DND-41 (cell line): ENCODE measurements at regions not wholly inside any gene's neighbourhood (a gene's known extent, or its start where the extent isn't known, plus 50 kb on each side); places are given as distances from the start of the nearest gene placed in this dataset.

Experiments
- ATAC-seq: fragments of 200-7000 bp; cut with Tn5 transposase; 3 replicates; pipeline ENCODE4 v1.9.1; 2021; ENCODE audit warnings: low read depth; ENCODE audit not compliant: insufficient read depth
- DNase-seq: peaks from one replicate; pipeline ENCODE4 v3.0.0-alpha.2; 2020
- H2AFZ ChIP-seq: 2 replicates; pipeline ENCODE4 v1.6.0; 2012; ENCODE audit warnings: low read depth, low read length
- H3K27ac ChIP-seq: 2 replicates; pipeline ENCODE4 v1.5.1; 2012; ENCODE audit warnings: low read length, inconsistent platforms
- H3K27me3 ChIP-seq: fragments of 200-600 bp; sonication (generic); 2 replicates; pipeline ENCODE4 v1.6.0; 2012; ENCODE audit warnings: low read length, mild to moderate bottlenecking, inconsistent platforms; ENCODE audit not compliant: insufficient read depth, poor library complexity
- H3K36me3 ChIP-seq: 2 replicates; pipeline ENCODE4 v1.5.1; 2012; ENCODE audit warnings: low read length, inconsistent platforms; ENCODE audit not compliant: insufficient read depth
- H3K4me1 ChIP-seq: 2 replicates; pipeline ENCODE4 v1.5.1; 2012; ENCODE audit warnings: mild to moderate bottlenecking, low read length; ENCODE audit not compliant: insufficient read depth
- H3K4me2 ChIP-seq: 2 replicates; pipeline ENCODE4 v1.6.0; 2012; ENCODE audit warnings: mild to moderate bottlenecking, moderate library complexity, low read length, inconsistent platforms; ENCODE audit not compliant: insufficient read depth
- H3K4me3 ChIP-seq, 2 experiments: fragments of 200-600 bp in 1 of 2; shearing (Covaris generic) in 1 of 2; 2 replicates each; pipeline ENCODE4 v1.5.1; 2012 to 2016; ENCODE audit warnings: inconsistent platforms in 2 of 2, low read length in 2 of 2, mild to moderate bottlenecking in 2 of 2, low read depth in 1 of 2, moderate library complexity in 1 of 2
- H3K79me2 ChIP-seq: 2 replicates; pipeline ENCODE4 v1.6.0; 2012; ENCODE audit warnings: low read length, inconsistent platforms; ENCODE audit not compliant: insufficient read depth
- H3K9ac ChIP-seq: 2 replicates; pipeline ENCODE4 v1.6.0; 2012; ENCODE audit warnings: low read depth, mild to moderate bottlenecking, inconsistent platforms, low read length, moderate library complexity
- H3K9me3 ChIP-seq: 2 replicates; pipeline ENCODE4 v1.5.1; 2012; ENCODE audit warnings: low read length, moderate library complexity, mild to moderate bottlenecking, inconsistent platforms; ENCODE audit not compliant: insufficient read depth, severe bottlenecking
- H4K20me1 ChIP-seq: 2 replicates; pipeline ENCODE4 v1.6.0; 2012; ENCODE audit warnings: low read length; ENCODE audit not compliant: insufficient read depth
- CTCF ChIP-seq: IDR thresholded peaks from 2 replicates; pipeline ENCODE4 v1.5.1; 2012; ENCODE audit warnings: borderline replicate concordance, low read length, moderate library complexity, mild to moderate bottlenecking; ENCODE audit not compliant: poor library complexity, severe bottlenecking; ENCODE audit errors: extremely low read depth
- EZH2 ChIP-seq: IDR thresholded peaks from 3 replicates; pipeline ENCODE4 v1.6.1; 2012; ENCODE audit warnings: borderline replicate concordance, low read depth, mild to moderate bottlenecking, moderate library complexity, low read length, inconsistent platforms; ENCODE audit not compliant: severe bottlenecking

- Histone ChIP-seq H3K4me3 (no peak overlapping the region), H3K27me3 (no peaks in the 10 kb centered on the region), H2AFZ (no peak overlapping the region), H3K79me2 (no peaks in the 10 kb centered on the region), H3K36me3 (no peaks in the 10 kb centered on the region), H3K4me1 (no peaks in the 10 kb centered on the region), H3K9me3 (no peaks in the 10 kb centered on the region), H3K4me2 (no peak overlapping the region), H3K9ac (no peak overlapping the region), H3K27ac (no peak overlapping the region), H4K20me1 (no peaks in the 10 kb centered on the region)
- ATAC-seq, result no peak
- no peak for DNase-seq
- TF ChIP-seq CTCF (no peak), EZH2 (no peak)
Observed at GRCh38 chr16:75947626-75948239, 221.4 kb upstream of the CPHXL start.

GRCh38 chr16:75948441-75948840 is 222.2 kb upstream of the CPHXL start:
- no peaks in the 10 kb centered on the region for H3K4me1 ChIP-seq
- no peaks in the 10 kb centered on the region for H4K20me1 ChIP-seq
- H3K9ac ChIP-seq, result no peak overlapping the region
- ATAC-seq, result no peak
- TF ChIP-seq CTCF (no peak), EZH2 (no peak)
- H3K4me2 ChIP-seq, result no peak overlapping the region
- H3K79me2 ChIP-seq, result no peaks in the 10 kb centered on the region
- no peaks in the 10 kb centered on the region for H3K36me3 ChIP-seq
- no peak overlapping the region for H3K27ac ChIP-seq
- H3K9me3 ChIP-seq, result no peaks in the 10 kb centered on the region
- H2AFZ ChIP-seq, result no peak overlapping the region
- H3K4me3 ChIP-seq, result no peak overlapping the region
- no peaks in the 10 kb centered on the region for H3K27me3 ChIP-seq
- DNase-seq, result no peak

GRCh38 chr16:75948886-75949285 is 222.6 kb upstream of the CPHXL start:
- no peak overlapping the region for H3K4me2 ChIP-seq
- no peak overlapping the region for H3K9ac ChIP-seq
- H3K9me3 ChIP-seq, result no peaks in the 10 kb centered on the region
- H3K4me1 ChIP-seq, result no peaks in the 10 kb centered on the region
- H3K36me3 ChIP-seq, result no peaks in the 10 kb centered on the region
- H3K79me2 ChIP-seq, result no peaks in the 10 kb centered on the region
- ATAC-seq (no peak), DNase-seq (no peak)
- H3K27me3 ChIP-seq, result no peaks in the 10 kb centered on the region
- no peak overlapping the region for H3K4me3 ChIP-seq
- no peak overlapping the region for H3K27ac ChIP-seq
- H2AFZ ChIP-seq, result no peak overlapping the region
- TF ChIP-seq EZH2, result no peak
- no peak for TF ChIP-seq CTCF
- H4K20me1 ChIP-seq, result no peaks in the 10 kb centered on the region
